GM19025 (cell line): ENCODE measurements at regions not wholly inside any gene's neighbourhood (a gene's known extent, or its start where the extent isn't known, plus 50 kb on each side); places are given as distances from the start of the nearest gene placed in this dataset.

Experiments used
- ATAC-seq: cut with Tn5 transposase; IDR thresholded peaks from one replicate; pipeline ENCODE4 v1.9.1; 2021; ENCODE audit warnings: mild to moderate bottlenecking, low read depth, moderate library complexity; ENCODE audit not compliant: unreplicated experiment

- ATAC-seq: no peak
These were observed 63.4 kb upstream of the SIRPG start for GRCh38 chr20:1720845-1721475.

- no peak for ATAC-seq
These were observed 62.6 kb upstream of the SIRPG start for GRCh38 chr20:1720226-1720625.

GRCh38 chr20:1718604-1719384 lies 61.2 kb upstream of the SIRPG start:
- no peak for ATAC-seq

- ATAC-seq: no peak
These were observed 55.4 kb upstream of the SIRPG start for GRCh38 chr20:1712634-1713624.

- ATAC-seq: no peak
These were observed 54.4 kb upstream of the SIRPG start for GRCh38 chr20:1711826-1712601.

GRCh38 chr20:1711266-1711665 lies 53.7 kb upstream of the SIRPG start:
- no peak for ATAC-seq

- ATAC-seq: no peak
These were observed 52.9 kb upstream of the SIRPG start for GRCh38 chr20:1710484-1710883.

- no peak for ATAC-seq
These were observed 50.2 kb upstream of the SIRPG start for GRCh38 chr20:1707588-1708449.
